HG03575 (cell line): ENCODE measurements at regions not wholly inside any gene's neighbourhood (a gene's known extent, or its start where the extent isn't known, plus 50 kb on each side); places are given as distances from the start of the nearest gene placed in this dataset.
"Not testable (repeated sequence)": the region's sequence is repeated elsewhere in the genome, so short reads cannot be mapped to it uniquely, and the experiment has no call there.

Source experiments
- ATAC-seq: cut with Tn5 transposase; IDR thresholded peaks from one replicate; pipeline ENCODE4 v1.9.1; 2021; ENCODE audit not compliant: unreplicated experiment, insufficient number of reproducible peaks, low FRiP score; ENCODE audit errors: extremely low read depth

- no peak for ATAC-seq
Observed at GRCh38 chr4:93888308-93888707, 59.8 kb downstream of the ATOH1 start.

GRCh38 chr4:93888768-93889167 lies 60.2 kb downstream of the ATOH1 start:
- ATAC-seq = no peak

GRCh38 chr4:93891244-93891643 lies 62.7 kb downstream of the ATOH1 start:
- no peak for ATAC-seq

GRCh38 chr4:93894995-93895394 lies 66.4 kb downstream of the ATOH1 start:
- no peak for ATAC-seq

GRCh38 chr4:93896516-93896915 lies 68.0 kb downstream of the ATOH1 start:
- ATAC-seq = no peak

GRCh38 chr4:93897559-93897958 lies 69.0 kb downstream of the ATOH1 start:
- ATAC-seq = no peak

GRCh38 chr4:93908778-93909177 lies 80.2 kb downstream of the ATOH1 start:
- ATAC-seq = no peak

GRCh38 chr4:93911671-93912070 lies 83.1 kb downstream of the ATOH1 start:
- ATAC-seq = no peak

GRCh38 chr4:93912146-93912545 lies 83.6 kb downstream of the ATOH1 start:
- no peak for ATAC-seq

GRCh38 chr4:93918856-93919255 lies 90.3 kb downstream of the ATOH1 start:
- ATAC-seq = no peak

GRCh38 chr4:93923570-93923969 lies 95.0 kb downstream of the ATOH1 start:
- not testable (repeated sequence) for ATAC-seq

GRCh38 chr4:93947286-93947685 lies 118.7 kb downstream of the ATOH1 start:
- no peak for ATAC-seq

GRCh38 chr4:93950239-93950638 lies 121.7 kb downstream of the ATOH1 start:
- not testable (repeated sequence) for ATAC-seq

GRCh38 chr4:93957186-93957585 lies 128.6 kb downstream of the ATOH1 start:
- ATAC-seq = no peak

GRCh38 chr4:93960450-93960849 lies 131.9 kb downstream of the ATOH1 start:
- no peak for ATAC-seq

- no peak for ATAC-seq
Observed at GRCh38 chr4:93960916-93961315, 132.4 kb downstream of the ATOH1 start.

- ATAC-seq = no peak
Observed at GRCh38 chr4:93981594-93981993, 153.0 kb downstream of the ATOH1 start.

GRCh38 chr4:93982255-93982654 lies 153.7 kb downstream of the ATOH1 start:
- no peak for ATAC-seq

GRCh38 chr4:93983140-93983539 lies 154.6 kb downstream of the ATOH1 start:
- peak; percentile 92 for ATAC-seq

- no peak for ATAC-seq
Observed at GRCh38 chr4:93994175-93994994, 165.8 kb downstream of the ATOH1 start.

- ATAC-seq = no peak
Observed at GRCh38 chr4:93996895-93997294, 168.3 kb downstream of the ATOH1 start.
